ENCODE measurements at regions not wholly inside any gene's neighbourhood (a gene's known extent, or its start where the extent isn't known, plus 50 kb on each side); places are given as distances from the start of the nearest gene placed in this dataset.
"Not testable (repeated sequence)": the region's sequence is repeated elsewhere in the genome, so short reads cannot be mapped to it uniquely, and the experiment has no call there.

DNA sequence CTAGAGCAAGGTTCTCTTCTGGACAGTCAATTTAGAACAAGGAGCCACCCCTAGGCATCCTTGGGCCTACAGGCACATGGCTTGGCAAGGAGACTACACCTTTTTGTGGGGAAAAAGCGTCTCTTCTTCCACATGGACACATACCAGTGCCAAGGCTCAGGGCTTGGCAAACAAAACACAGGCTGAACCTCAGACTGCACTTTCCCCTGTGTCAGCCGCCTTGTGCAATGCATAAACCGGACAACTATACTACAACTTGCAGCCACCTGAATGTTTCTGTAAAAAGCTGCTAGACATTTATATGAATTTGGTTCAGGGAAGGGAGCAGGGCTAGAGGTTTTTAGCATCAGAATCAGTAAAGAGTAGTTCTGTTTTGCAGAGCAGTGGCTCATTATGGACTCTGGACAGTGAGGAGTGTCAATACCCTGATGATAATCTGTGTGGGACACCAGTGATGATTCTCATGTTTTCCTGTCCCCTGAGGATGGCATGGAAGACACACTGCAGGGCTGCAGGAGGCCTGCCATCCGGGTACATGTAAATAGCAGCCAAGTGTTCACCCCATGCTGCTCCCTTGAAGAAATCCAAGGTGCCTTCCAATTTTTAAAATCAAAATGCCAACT lies 118.9 kb downstream of the GATA3 start:
- no peak for DNase-seq

DNA sequence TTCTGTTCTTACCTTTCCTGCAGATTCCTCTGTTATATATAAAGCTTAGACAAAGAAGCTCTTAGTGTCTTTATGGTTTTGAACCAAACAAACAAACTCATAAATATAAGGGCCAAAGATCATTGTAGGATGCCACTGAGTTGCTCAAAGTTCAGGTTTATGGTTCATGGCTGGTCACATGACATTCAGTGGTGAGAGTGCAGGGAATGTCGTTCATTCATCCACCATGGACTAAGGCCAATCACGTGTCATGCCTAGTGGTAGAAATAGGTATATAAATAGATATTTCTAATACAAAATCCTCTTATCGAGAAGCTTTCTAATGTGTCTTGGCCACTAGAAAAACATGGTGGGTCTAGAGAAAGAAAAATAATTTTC lies 119.4 kb downstream of the GATA3 start:
- DNase-seq: no peak

DNA sequence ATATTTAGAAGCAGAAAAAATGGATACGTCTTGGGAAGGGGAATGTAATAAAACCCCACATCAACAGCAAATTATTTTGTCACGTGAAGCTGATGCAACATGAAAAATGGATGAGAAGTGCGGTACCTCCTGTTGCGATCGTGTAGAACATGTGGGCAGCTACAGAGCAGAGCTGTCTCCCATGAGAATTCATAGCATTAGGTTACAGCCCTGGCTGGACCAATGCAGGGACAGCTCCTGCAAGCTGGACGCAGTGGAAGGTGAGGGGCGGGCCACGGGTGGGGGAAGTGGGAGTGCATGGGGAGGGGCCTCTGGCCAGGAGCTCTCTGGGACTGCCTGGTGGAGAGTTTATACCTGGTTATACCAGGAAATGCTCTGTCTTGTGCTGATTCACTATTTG lies 120.3 kb downstream of the GATA3 start:
- no peak for DNase-seq

DNA sequence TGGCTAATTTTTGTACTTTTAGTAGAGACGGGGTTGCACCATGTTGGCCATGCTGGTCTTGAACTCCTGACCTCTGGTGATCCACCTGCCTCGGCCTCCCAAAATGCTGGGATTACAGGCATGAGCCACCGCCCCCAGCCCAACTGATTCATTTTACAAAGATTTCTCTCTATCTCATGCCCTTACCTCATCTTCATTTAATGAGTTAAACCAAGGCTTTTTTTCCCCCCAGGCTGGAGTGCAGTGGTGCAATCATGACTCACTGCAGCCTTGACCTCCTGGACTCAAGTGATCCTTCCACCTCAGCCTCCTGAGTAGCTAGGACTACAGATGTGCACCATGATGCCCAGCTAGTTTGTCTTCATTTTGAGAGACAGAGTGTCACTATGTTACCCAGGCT lies 123.0 kb downstream of the GATA3 start:
- not testable (repeated sequence) for DNase-seq

DNA sequence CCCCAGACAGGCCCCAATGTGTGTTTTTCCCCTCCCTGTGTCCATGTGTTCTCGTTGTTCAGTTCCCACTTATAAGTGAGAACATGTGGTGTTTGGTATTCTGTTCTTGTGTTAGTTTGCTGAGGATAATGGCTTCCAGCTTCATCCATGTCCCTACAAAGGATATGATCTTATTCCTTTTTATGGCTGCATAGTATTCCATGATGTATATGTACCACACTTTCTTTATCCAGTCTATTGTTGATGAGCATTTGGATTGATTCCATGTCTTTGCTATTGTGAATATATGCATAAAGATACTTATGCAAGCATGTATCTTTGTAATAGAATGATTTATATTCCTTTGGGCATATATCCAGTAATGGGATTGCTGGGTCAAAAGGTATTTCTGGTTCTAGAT lies 125.3 kb downstream of the GATA3 start:
- not testable (repeated sequence) for DNase-seq

DNA sequence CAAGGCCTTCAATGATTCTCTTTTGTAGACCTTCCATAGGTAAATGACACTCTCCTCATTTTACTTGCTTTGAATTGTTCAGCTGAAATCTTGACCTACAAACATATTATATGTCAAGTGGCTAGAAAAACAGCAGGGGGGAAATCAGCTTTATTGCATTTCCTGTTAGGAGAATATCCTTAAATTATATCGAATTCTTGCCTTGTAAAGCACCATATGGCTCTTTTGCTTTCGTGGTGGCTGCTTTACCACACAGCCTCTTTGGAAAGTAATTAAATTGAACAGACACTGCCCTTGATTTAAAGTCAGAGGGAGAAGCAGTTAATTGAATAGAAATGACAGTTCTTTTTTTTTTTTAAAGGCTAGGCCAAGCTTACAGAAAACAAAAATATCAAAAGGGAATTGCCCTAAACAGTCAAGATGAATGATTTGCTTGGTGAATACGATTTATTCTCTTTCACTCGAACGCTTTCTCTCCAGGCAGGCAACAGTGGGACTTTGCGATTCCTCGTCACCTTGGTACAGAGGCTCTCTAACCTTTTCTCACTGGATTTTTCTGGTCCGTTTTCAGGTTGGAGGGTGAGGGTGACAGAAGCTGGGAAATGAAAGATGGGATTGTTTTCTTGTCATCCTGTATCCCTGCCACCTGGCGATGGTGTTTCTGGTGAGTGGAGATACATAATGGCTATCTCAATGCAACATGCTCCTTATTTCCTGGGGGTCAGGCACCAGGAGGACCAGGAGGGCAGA lies 126.0 kb downstream of the GATA3 start:
- DNase-seq: no peak

DNA sequence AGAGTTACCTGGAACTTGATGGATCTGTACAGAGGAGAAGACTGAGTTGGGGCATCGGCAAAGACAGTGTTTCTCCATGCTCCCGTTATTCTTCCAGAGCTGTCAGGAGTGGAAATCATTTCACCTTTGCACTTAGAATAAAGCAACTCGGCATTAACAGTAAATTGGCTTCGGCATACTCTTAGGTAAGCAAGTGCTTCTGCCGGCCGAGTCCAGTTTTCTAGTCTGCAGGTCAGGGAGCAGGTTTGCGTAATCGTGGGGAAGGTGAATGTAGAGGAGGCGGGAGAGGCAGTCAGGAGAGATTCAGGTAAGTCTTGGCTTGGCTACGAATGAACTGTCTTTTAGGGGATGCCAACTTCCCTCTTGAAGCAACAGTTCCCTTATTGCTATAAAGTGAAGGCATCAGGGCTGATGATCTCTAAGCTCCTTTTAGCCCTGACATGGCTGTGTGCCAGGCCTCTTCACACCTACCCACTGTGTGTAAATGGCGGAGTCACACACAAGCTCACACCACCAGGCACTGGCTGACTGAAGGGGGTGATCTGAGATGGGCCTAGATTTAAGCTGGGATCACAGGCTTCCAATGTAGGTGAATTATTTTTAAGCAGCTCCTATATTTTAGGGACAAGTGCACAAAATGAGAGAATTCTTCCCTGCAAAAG lies 127.1 kb downstream of the GATA3 start:
- no peak for DNase-seq

DNA sequence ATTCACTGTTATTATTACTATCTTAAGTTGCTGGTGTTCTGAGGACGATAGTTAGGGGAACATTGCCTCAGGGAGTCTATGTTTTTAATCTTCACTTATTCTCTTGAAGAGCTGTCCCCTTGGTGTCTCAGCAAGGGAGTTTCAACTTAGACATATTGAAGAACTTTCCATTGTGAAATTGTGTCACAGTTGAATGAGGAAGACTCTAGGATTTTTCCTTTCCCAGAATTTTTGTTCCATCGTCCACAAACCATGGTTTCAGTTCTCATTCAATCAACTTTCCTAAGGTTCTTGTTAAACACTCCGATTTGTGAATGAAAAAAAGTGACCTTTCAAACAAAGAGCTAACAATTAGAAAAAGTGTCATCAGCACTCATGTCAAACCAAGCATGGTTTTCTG lies 128.3 kb downstream of the GATA3 start:
- no peak for DNase-seq

DNA sequence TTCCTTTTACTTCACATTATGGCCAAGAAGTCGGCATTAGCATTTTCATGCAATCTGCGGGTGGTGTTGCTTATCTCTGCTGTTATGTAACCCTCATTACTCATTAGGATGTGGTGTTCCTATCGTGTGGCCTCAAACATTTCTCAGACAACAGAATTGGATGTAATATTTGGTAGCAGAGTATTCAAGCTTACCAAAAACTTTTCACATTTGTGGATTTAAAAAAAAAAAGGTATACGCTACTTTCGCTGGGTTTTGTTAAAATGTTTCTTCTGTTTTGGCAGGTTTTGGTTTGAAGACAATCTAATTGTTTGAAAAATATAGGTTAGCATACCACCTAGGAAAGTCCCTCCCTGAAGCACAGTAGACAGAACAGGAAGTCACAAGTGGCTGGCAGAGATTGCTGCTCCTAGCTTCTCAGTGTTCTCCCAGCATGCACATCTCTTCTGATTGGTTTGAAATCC lies 128.8 kb downstream of the GATA3 start:
- no peak for DNase-seq

DNA sequence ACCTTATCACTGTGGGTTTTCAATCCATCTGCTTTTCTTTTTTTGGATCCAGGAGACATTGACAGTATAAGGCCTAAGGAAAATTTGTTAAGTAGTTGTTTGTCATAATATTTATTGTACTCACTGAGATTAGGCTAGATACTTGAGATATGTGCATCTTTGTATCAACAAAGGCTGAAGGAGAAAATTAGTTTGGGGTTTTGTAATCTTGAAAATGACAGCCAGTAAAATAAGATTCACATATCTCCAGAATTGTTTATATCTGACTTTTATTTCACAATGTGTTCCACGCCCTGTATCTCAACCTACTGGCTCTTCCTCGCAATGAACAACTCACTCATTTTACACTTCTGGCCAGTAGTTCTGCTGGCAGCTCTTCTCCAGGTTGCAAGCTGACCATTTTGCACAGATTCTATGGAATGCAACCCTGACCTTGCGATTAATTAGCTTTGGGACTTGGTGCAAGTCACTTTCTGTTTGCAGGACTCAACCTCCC lies 132.7 kb downstream of the GATA3 start:
- DNase-seq: no peak

DNA sequence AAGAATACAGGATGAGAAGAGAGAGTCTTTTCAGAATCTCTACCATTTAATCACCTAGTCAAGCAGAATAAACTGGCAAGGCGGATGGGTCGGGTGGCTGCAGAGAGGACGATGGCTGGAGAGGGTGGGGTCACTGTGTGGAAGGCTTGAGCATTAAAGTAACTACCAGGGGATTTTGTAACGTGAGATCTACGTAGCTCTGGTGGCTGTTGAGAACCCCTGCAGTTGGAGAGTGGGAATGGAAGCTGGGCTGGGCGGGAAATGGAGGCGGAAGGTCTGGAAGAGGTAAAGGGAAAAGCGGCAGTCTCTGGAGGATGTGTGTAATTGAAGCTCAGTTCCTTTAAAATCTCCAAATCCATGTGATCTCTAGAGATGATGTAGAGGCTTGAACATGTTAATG lies 135.0 kb downstream of the GATA3 start:
- no peak for DNase-seq

DNA sequence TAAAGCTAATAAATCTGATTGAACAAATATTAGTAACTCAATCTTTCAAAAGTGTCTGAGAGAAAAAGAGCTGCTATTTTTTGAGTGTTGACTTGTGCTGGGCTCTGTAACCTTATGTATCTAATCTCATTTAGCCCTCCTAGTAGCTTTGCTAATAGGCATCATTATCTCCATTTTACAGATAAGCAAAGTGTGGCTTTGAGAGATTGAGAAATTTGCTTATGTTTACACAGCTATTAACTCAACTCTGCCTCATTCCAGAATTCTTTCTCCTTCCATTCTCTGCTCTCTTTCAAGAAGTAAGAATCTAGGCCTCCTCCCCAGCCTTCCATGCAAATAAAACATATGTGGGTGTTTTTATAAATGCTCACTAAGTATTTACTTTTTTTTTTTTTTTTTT lies 137.8 kb downstream of the GATA3 start:
- DNase-seq: no peak

DNA sequence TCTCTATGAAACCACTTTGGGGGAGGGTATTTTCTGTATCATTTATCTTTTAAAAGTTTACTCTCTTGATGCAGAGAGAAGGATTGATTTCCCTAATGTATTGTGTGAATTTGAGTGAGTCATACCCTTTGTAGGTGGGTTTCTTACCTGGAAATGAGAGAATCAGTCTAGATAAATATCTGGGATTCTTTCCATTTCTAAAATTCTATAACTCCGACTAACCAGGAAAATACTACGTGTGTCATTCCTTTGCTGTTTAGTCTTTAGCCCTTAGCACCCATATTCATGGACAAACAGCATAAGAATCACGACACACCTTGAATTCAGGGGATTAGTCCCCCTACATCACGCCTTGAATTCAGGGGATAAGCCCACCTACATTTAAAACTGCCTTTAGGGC lies 139.1 kb downstream of the GATA3 start:
- DNase-seq: no peak

DNA sequence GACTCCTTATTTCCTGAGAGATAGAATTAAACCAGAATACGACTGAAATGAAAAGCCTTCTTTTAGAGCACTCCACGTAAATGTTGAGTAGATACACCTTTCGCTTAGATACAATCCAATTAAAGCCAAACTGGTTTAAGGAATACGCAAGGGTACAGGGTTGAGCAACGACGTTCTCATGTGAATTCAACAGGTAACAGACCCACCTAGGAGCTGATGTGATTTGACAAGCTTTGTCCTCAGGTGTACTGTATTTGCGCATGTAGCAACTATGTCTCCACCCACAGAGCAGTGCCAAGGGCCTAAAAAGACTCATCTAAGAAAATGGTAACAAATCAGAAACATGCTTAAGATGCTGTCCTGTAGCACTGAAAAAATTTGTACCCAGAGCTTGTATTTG lies 139.6 kb downstream of the GATA3 start:
- DNase-seq: no peak

DNA sequence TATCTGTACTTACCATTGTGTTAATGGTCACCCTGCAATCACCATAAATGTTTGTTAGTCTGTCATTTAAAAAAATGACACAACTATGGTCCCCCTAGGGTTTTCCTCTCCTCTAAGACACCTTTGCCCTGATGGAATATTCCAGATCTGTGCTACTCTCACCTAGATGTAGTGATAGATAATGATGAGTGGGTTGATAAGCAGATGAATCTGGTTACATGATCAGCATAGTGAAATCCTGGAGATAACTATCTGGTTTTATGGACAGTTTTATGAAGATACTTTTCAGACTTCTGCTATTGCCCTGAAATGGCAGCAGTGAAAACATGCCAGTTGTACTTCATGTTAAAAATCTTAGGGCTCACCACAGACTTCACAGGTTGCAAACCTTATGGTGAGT lies 152.4 kb downstream of the GATA3 start:
- DNase-seq: no peak

DNA sequence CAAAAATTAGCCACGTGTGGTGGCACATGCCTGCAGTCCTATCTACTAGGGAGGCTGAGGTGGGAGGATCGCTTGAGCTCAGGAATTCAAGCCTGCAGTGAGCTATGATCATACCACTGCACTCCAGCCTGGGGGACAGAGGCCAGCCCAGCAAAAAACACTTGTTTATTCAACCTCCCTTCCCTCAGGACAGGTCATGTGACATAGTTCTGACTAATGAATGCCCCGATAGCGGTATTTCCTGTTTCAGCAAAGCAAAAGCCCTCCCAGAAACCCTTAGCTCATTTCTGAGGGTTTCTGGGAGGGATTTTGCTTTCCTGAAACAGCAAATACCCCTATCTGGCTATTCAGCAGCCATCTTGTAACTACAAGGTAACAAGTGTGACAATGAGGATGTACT lies 157.1 kb downstream of the GATA3 start:
- DNase-seq: no peak

DNA sequence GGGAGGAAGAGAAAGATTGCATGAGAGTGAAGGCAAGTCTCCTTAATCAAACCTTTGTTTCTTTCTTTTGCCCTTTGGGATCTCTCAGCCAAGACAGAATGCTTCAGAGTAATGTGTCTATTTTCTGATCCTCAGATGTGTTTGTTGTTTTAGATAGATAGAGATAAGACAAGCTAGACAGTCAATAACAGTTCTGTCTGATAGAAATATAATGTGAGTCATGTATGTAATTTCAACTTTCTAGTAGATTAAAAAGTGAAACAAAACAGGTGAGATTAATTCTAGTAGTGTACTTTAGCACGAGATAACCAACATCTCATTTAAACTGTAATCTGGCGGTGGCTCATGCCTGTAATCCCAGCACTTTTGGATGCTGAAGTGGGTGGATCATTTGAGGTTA lies 159.2 kb downstream of the GATA3 start:
- no peak for DNase-seq

DNA sequence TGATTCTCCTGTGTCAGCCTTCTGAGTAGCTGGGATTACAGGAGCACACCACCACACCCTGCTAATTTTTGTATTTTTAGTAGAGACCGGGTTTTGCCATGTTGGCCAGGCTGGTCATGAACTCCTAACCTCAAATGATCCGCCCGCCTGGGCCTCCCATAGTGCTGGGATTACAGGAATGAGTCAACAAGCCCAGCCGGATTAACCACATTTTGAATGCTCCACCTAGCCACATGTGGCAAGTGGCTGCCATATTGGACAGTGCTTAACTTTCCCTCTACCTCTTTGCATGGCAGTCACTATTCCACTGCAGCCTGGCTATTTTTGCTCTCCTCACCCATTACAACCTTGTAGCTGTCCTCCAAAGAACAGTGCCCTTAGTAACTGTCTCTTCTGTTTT lies 160.1 kb downstream of the GATA3 start:
- DNase-seq: no peak

DNA sequence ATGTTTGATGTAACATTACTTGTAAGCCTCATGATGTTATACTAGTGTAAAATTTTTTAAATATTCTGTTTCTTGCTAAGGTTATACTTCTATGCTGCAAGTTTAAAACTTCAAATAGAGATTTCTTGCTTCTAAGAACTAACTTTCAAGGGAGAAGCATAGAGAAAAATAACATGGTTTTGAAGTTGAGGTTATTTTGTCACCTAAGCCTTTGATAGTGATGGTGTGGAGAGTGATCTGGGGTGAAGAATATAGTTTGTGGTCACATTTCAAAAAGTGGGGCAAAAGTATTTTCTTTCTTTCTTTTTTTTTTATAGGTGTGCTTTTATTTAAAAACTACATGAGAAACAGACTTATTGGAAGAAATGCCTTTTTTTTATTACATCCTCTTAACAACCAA lies 162.4 kb downstream of the GATA3 start:
- no peak for DNase-seq

DNA sequence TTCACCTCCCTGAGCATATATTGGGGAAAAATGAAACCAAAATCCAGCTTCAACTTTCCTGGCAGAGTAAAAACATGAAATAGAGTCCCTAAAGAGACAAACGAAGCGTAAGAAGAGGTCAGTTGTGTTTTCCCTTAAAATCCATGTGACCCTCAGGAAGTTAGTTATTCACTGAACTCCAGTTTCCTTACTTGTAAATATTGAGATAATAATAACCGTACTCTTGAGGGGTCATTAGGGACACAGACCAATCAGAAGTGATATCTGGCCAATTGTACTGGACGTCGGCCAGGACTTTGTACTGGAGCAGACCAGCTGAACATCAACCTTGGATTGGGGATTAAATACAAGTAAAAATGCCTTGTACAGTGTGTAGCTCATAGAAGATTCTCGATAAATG lies 167.0 kb downstream of the GATA3 start:
- no peak for DNase-seq

DNA sequence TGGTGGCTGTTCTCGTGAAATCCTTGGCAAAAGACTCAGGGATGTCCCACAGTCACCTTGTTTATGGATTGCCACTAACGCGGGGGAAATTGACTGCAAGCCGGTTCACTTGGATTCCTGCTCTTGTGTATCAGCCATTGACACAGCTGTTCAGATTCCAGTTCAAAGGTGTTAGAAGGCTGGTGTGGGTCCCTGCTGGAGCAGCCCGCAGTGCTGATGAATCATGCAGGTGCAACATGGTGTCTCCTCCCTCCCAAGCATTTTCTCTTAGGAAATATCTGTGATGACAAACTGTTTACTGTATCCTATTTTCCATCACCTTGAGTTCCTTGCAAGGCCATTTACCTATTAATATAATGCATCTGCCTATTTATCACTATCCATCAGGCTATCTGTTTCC lies 170.1 kb downstream of the GATA3 start:
- no peak for DNase-seq

DNA sequence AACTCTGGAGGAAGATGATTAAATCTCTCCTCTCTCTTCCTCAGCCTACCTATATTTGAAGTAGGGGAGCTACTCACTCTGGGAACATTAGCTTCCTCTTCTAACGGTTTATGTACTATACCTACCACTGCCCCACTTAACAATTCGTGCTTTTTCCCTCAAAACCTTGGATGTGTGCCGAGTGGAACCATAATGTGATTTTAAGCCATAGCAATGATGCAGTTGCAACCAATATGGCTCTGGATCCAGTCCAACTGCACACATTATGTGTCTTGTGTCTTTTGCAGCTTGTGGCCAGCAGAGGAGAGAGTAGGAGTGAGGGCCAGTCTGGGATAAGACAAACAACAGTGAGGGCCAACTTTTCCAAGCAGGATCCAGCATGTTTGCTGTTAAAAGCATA lies 170.7 kb downstream of the GATA3 start:
- no peak for DNase-seq

DNA sequence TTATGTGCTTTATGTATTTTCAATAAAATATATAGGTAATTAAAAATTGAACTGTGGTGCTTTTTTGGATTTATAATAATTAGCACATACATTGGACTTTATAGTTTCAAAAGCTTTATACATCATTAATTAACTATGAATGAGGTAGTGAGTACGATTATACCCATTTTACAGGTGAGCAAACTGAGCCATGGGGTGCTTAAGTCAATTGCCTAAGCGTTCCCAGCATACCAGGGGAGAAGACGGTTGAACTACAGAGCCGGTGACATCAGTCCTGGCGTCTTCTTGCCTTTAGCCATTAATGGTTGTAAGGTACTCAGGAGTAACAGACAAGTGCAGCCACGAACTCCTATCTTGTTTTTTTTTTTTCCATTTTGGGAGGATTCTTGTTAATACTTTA lies 172.8 kb downstream of the GATA3 start:
- DNase-seq: no peak
